ENCODE measurements at regions not wholly inside any gene's neighbourhood (a gene's known extent, or its start where the extent isn't known, plus 50 kb on each side); places are given as distances from the start of the nearest gene placed in this dataset.

GRCh38 chr10:98326621-98327027, 58.6 kb upstream of the LOXL4 start:
- TF ChIP-seq POLR2A (IDR thresholded peaks at IDR 0.05; ENCODE audit: low read length) (no peak), GATA1 (IDR thresholded peaks at IDR 0.05; ENCODE audit: low read depth, low read length) (no peak)

Data from erythroblast (primary cell).